ENCODE measurements at regions not wholly inside any gene's neighbourhood (a gene's known extent, or its start where the extent isn't known, plus 50 kb on each side); places are given as distances from the start of the nearest gene placed in this dataset.

GRCh38 chr5:6180231-6180872 lies 198.0 kb downstream of the MED10 start:
- Histone ChIP-seq H3K27ac (no peak overlapping the region), H4K20me1 (no peaks in the 10 kb centered on the region), H3K4me1 (no peaks in the 10 kb centered on the region), H3K4me3 (no peak overlapping the region), H3K9me3 (replicated peaks in 1 of 11) (no peaks in the 10 kb centered on the region), H3K4me2 (no peak overlapping the region), H3K9ac (no peak overlapping the region), H3K27me3 (no peaks in the 10 kb centered on the region), H3K36me3 (no peaks in the 10 kb centered on the region)
- no peak for TF ChIP-seq Cebpa-rat (IDR thresholded peaks at IDR 0.05)

- Histone ChIP-seq H3K4me2 (no peak overlapping the region), H3K9ac (no peak overlapping the region), H3K27me3 (no peaks in the 10 kb centered on the region), H3K27ac (no peak overlapping the region), H3K36me3 (no peaks in the 10 kb centered on the region), H4K20me1 (no peaks in the 10 kb centered on the region), H3K4me3 (no peak overlapping the region), H3K9me3 (replicated peaks in 1 of 11) (no peaks in the 10 kb centered on the region), H3K4me1 (no peaks in the 10 kb centered on the region)
- no peak for TF ChIP-seq Cebpa-rat (IDR thresholded peaks at IDR 0.05)
Observed at GRCh38 chr5:6178846-6179532, 199.4 kb downstream of the MED10 start.

GRCh38 chr5:6177926-6178325 lies 200.4 kb downstream of the MED10 start:
- Histone ChIP-seq H3K27me3 (no peaks in the 10 kb centered on the region), H3K4me1 (no peaks in the 10 kb centered on the region), H3K36me3 (no peaks in the 10 kb centered on the region), H3K9me3 (replicated peaks in 1 of 11) (no peaks in the 10 kb centered on the region; a peak in 1 of 22 replicates), H3K4me2 (no peak overlapping the region), H3K9ac (no peak overlapping the region), H3K27ac (no peak overlapping the region), H4K20me1 (no peaks in the 10 kb centered on the region), H3K4me3 (no peak overlapping the region)
- TF ChIP-seq Cebpa-rat (IDR thresholded peaks at IDR 0.05) = no peak

GRCh38 chr5:6176102-6176693 lies 202.1 kb downstream of the MED10 start:
- H3K36me3 ChIP-seq = no peaks in the 10 kb centered on the region
- H3K9me3 ChIP-seq (replicated peaks in 1 of 11) = no peaks in the 10 kb centered on the region; a peak in 1 of 22 replicates
- H3K4me2 ChIP-seq = no peak overlapping the region
- no peak overlapping the region for H3K4me3 ChIP-seq
- H3K27me3 ChIP-seq = no peaks in the 10 kb centered on the region
- H3K9ac ChIP-seq = no peak overlapping the region
- no peaks in the 10 kb centered on the region for H3K4me1 ChIP-seq
- H4K20me1 ChIP-seq = no peaks in the 10 kb centered on the region
- H3K27ac ChIP-seq = no peak overlapping the region
- no peak for TF ChIP-seq Cebpa-rat (IDR thresholded peaks at IDR 0.05)

- no peak overlapping the region for H3K9ac ChIP-seq
- no peaks in the 10 kb centered on the region for H3K4me1 ChIP-seq
- H3K36me3 ChIP-seq = no peaks in the 10 kb centered on the region
- H3K27me3 ChIP-seq = no peaks in the 10 kb centered on the region
- no peak overlapping the region for H3K27ac ChIP-seq
- no peaks in the 10 kb centered on the region; a peak in 1 of 22 replicates for H3K9me3 ChIP-seq (replicated peaks in 1 of 11)
- H4K20me1 ChIP-seq = no peaks in the 10 kb centered on the region
- no peak overlapping the region for H3K4me3 ChIP-seq
- no peak for TF ChIP-seq Cebpa-rat (IDR thresholded peaks at IDR 0.05)
- no peak overlapping the region for H3K4me2 ChIP-seq
Observed at GRCh38 chr5:6175172-6175854, 203.0 kb downstream of the MED10 start.

- Histone ChIP-seq H3K4me1 (no peaks in the 10 kb centered on the region), H3K9me3 (replicated peaks in 1 of 11) (no peaks in the 10 kb centered on the region; a peak in 1 of 22 replicates), H3K9ac (no peak overlapping the region), H3K36me3 (no peaks in the 10 kb centered on the region), H3K4me2 (no peak overlapping the region), H3K4me3 (no peak overlapping the region), H3K27ac (no peak overlapping the region), H3K27me3 (no peaks in the 10 kb centered on the region), H4K20me1 (no peaks in the 10 kb centered on the region)
- no peak for TF ChIP-seq Cebpa-rat (IDR thresholded peaks at IDR 0.05)
Observed at GRCh38 chr5:6169660-6170059, 208.7 kb downstream of the MED10 start.

GRCh38 chr5:6166698-6167394 lies 211.5 kb downstream of the MED10 start:
- Histone ChIP-seq H3K9ac (no peak overlapping the region), H3K4me1 (peaks cover 0 to 10% (median 2%) of the 10 kb centered on the region in 10 experiments; a peak in 5 of 20 replicates), H3K27ac (no peak overlapping the region), H3K4me3 (no peak overlapping the region), H3K27me3 (no peaks in the 10 kb centered on the region), H3K9me3 (replicated peaks in 1 of 11) (no peaks in the 10 kb centered on the region), H4K20me1 (no peaks in the 10 kb centered on the region), H3K36me3 (no peaks in the 10 kb centered on the region), H3K4me2 (no peak overlapping the region)
- no peak for TF ChIP-seq Cebpa-rat (IDR thresholded peaks at IDR 0.05)

- H3K27ac ChIP-seq = no peak overlapping the region
- H4K20me1 ChIP-seq = no peaks in the 10 kb centered on the region
- no peaks in the 10 kb centered on the region for H3K36me3 ChIP-seq
- H3K27me3 ChIP-seq = no peaks in the 10 kb centered on the region
- no peak overlapping the region for H3K9ac ChIP-seq
- H3K4me3 ChIP-seq = no peak overlapping the region
- no peaks in the 10 kb centered on the region for H3K9me3 ChIP-seq (replicated peaks in 1 of 11)
- no peak for TF ChIP-seq Cebpa-rat (IDR thresholded peaks at IDR 0.05)
- no peak overlapping the region for H3K4me2 ChIP-seq
- H3K4me1 ChIP-seq = peaks cover 0 to 17% (median 2%) of the 10 kb centered on the region in 10 experiments; a peak in 5 of 20 replicates
Observed at GRCh38 chr5:6163913-6164312, 214.4 kb downstream of the MED10 start.

- no peak overlapping the region for H3K9ac ChIP-seq
- H4K20me1 ChIP-seq = no peaks in the 10 kb centered on the region
- no peak overlapping the region for H3K27ac ChIP-seq
- no peak overlapping the region for H3K4me3 ChIP-seq
- no peak for TF ChIP-seq Cebpa-rat (IDR thresholded peaks at IDR 0.05)
- peaks cover 0 to 17% (median 2%) of the 10 kb centered on the region in 10 experiments; a peak in 5 of 20 replicates for H3K4me1 ChIP-seq
- H3K36me3 ChIP-seq = no peaks in the 10 kb centered on the region
- no peaks in the 10 kb centered on the region for H3K27me3 ChIP-seq
- H3K9me3 ChIP-seq (replicated peaks in 1 of 11) = no peaks in the 10 kb centered on the region
- H3K4me2 ChIP-seq = peak overlapping the region in 3 of 11 experiments; percentile 9 to 42 (median 32); a peak in 5 of 22 replicates
Observed at GRCh38 chr5:6162175-6162574, 216.2 kb downstream of the MED10 start.

Measured in BLaER1 treated with 17β-estradiol and CSF1 and Interleukin-3, amounts not matched to agents 10 nM and 100 nM (cell line).